GM21825 (cell line): ENCODE measurements at regions not wholly inside any gene's neighbourhood (a gene's known extent, or its start where the extent isn't known, plus 50 kb on each side); places are given as distances from the start of the nearest gene placed in this dataset.
"Not testable (repeated sequence)": the region's sequence is repeated elsewhere in the genome, so short reads cannot be mapped to it uniquely, and the experiment has no call there.

Experiments used
- ATAC-seq: cut with Tn5 transposase; IDR thresholded peaks from one replicate; pipeline ENCODE4 v1.9.1; 2021; ENCODE audit warnings: mild to moderate bottlenecking, moderate library complexity; ENCODE audit not compliant: unreplicated experiment

DNA sequence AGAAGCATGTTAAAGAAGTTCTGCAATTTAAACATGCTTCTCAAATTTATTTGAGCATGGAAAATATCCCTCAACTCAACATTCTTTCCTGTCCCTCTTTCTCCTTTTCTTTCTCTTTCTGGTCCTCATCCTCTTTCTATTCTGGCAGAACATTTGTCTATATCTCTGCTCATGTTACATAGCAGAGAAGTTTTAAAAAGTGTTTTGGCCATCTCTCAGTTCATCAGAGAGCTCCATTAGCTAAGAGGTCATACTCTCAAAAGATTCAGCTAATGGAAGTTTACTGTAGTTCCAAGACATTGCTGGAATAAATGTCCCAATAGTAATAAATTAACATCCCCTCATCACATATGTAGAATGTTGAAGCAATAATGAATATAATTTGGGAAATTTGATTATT is 53.5 kb downstream of the XCL2 start:
- no peak for ATAC-seq

DNA sequence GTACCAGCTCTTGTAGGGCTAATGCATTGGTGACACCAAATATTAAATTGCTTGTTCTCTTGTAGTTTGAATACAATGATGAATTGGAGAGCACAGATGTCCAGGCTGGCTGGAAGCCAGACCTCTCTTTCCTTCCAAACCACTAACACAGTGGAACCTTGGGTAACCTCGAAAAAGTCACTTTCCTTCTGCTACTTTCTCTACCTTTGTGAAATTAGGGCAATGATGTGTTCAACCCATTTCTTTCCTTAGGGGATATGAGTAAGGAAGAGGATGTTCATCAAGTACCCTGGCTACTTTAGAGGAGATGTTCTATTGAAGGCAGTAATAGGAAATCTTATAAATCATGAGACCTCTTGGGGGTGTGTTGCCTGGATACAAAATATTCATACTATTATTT is 55.7 kb downstream of the XCL2 start:
- ATAC-seq = no peak

DNA sequence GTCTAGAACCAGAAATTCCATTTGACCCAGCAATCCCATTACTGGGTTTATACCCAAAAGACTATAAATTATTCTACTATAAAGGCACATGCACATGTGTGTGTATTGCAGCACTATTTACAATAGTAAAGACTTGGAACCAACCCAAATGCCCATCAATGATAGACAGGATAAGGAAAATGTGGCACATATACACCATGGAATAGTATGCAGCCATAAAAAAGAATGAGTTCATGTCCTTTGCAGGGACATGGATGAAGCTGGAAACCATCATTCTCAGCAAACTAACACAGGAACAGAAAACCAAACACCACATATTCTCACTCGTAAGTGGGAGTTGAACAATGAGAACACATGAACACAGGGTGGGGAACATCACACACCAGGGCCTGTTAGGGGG is 57.0 kb downstream of the XCL2 start:
- ATAC-seq = not testable (repeated sequence)

DNA sequence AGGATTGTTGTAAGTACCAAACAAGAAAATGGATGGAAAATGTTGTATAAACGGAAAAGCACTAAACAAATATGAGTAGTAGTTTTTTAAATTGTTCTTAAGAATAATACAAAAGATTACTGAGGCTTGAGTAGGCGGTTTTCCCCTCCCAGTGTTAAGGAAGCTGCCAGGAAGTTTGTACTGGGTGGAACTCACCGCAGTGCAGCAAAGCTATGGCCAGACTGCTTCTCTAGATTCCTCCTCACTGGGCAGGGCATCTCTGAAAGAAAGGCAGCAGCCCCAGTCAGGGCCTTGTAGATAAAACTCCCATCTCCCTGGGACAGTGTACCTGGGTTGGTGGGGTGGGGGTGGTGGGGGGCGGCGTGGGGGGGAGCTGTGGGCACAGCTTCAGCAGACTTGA is 58.7 kb downstream of the XCL2 start:
- ATAC-seq = no peak

DNA sequence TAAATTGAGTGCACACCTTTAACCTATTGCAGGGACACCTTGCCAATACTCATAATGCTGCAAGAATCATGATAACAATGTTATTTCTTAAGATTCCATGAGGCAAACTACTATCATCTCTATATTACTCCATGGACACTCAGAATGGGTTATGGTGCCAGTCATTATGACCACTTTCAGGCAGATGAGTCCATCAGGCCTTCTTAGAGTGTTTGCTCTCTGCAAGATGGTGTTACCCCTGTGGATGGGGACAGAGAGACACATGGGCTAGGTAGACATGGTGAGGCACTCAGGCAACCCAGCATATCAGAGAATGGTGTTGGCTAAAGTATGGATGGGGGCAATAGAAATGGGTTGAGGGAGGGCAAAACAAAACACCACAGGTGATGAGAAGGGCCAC is 59.7 kb downstream of the XCL2 start:
- ATAC-seq = no peak

DNA sequence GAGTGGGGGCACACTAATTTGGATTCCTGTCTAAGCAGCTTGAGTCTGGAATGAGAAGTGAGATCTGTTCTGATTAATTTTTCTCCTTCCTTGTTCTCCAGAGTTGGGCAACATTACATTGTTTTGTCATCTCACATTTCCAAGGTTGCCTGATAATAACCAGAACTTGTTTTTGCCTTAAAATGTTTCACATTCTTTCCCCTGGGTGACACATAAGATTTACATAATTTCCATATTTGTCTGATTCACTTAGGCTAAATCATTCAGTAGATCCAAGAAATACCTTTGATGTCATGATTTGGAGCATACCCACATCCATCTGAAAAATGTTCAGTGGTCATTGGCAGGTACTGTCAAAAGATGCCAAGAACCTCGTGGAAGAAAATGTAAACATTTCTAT is 60.3 kb downstream of the XCL2 start:
- ATAC-seq = no peak

DNA sequence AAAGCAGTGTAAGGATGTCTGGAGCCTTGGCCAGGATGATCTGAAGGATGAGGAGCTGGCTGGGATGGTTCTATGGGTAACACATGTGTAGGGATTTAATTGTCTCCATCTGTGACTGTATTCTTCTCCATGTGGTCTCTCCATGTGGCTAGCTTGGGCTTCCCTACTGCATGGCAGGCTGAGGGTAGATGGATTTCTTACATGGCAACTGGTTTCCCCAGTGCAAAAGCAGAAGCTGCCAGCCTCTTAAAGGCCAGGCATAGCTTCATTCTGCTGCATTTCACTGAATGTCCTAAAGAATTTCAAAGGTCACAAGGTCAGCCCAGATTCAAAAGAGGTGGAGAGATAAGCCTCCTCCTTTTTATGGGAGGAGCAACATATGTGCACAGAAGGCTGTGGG is 61.7 kb downstream of the XCL2 start:
- no peak for ATAC-seq

DNA sequence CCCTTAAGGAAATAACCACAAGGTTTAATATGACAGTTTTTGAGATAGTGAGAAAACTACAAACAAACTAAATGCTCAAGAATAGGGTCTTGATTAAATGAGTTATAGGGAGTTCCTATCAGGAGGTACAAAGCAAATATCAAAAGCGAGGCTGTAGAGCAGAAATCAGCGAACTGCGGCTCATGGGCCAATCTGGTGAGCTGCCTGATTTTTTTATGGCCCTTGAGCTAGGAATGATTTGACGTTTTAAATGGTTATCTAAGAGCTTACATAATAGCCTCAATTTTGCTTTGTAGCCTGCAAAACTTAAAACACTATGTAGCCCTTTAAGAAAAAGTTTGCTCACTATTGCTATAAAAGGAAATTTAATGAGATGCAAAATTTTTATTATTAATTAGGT is 62.2 kb downstream of the XCL2 start:
- ATAC-seq = no peak

DNA sequence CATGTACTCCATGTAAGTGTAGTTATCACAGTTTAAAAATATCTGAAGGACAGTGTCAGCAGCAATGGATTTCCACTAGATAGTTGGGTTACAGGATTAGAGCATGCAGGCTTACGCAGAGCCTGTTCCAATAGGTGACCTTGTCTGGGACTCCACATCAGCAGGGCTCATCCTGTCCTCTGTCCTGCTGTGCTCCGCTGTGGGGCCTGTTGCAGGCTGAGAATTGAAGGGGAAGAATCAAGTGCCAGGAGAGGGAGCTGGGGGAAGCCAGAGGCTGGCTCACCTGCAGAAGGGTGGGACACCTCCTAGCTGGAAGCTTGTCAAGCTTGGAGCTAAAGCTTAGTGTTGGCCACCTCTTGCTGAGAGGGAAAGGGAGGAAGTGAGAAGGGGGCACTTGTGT is 62.8 kb downstream of the XCL2 start:
- ATAC-seq = no peak

DNA sequence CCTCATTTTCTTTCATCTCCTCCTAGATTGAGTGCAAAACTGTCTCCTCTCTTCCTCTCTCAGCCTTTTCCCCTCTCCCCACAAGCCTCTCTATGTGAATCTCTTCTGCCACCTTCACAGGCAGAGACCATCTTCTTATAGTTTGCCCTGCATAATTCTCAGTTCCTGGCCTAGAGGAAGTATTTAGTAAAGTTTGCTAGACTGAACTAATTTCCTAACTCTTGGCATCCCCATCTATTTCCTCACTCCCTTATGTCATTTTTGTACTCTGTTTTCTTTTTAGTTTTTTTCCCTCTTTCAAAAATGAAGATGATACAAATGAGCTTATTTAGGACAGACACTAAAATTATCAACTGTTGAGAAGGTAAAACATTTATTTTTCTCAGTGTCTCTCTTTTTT is 66.0 kb downstream of the XCL2 start:
- ATAC-seq = no peak

DNA sequence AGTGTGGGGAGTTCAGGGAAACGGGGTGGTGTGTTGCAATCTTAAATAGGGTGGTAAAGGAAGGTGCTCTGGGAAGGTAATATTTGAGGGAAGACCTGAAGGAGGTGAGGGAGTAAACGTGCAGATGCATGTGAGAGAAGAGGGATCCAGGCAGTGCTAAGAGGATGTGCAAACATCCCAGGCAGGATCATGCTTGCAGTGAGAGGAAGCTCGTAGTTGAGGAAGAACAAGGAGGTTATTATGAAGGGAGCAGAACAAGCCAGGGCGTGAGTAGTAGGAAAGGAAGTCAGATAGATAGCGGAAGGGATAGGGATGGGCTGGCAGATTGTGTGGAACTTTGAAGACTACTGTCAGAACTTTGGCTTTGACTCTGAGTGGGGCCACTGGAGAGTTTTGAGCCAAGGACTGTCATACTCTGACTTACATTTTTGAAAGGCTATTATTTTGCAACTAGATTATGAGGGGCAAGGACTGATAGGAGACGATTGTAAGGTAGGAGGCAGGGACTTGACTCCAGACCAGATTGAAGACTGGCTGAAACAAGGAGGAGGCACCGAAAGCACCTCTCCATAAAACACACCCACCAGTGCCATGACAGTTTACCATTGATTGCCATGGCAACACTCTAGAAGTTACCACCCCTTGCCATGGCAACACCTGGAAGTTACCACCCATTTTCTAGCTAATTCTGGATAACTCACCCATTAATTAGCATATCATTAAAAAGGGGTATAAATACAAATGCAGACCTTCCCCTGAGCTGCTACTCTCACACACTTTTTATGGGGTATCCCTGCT is 67.0 kb downstream of the XCL2 start:
- no peak for ATAC-seq

DNA sequence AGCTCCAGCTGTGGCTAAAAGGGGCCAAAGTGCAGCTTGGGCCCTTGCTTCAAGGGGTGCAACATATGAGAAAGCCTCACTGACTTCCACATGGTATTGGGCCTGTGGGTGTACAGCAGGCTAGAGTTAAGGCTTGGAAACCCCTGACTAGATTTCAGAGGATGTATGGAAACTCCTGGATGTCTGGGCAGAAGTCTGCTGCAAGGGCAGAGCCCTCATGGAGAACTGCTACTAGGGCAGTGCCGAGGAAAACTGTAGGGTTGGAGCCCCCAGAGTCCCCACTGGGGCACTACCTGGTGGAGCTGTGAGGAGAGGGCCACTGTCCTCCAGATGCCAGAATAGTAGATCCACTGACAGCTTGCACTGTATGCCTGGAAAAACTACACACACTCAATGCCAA is 69.5 kb downstream of the XCL2 start:
- ATAC-seq = no peak

DNA sequence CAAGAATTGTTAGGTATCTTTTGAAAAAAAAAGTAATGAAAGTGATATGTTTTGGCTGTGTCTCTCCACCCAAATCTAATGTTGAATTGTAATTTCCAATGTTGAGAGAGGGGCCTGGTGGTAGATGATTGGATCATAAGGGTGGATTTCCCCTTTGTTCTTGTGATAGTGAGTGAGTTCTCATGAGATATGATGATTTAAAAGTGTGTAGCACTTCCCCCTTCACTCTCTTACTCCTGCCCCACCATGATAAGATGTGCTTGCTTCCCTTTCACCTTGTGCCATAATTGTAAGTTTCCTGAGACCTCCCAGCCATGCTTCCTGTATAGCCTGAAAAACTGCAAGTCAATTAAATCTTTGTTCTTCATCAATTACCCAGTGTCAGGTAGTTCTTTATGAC is 70.7 kb downstream of the XCL2 start:
- no peak for ATAC-seq

DNA sequence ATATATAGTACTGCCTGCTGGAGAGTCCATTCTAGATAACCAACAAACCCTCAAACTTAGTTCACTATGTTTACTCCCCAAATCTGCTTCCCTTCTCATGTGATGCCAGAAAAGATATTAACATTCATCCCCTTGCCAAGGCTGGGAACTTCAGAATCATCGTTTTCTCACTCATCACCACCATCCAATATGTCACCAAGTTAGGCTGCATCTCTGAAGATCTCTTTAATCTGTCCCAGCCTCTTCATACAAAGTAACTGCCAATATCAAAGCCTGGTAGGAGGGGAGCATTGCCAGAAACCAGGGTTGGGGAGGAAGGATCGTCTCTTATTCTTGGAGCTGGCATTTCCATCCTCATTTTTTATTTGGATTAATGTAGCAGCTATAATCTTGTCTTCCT is 71.6 kb downstream of the XCL2 start:
- ATAC-seq = no peak

DNA sequence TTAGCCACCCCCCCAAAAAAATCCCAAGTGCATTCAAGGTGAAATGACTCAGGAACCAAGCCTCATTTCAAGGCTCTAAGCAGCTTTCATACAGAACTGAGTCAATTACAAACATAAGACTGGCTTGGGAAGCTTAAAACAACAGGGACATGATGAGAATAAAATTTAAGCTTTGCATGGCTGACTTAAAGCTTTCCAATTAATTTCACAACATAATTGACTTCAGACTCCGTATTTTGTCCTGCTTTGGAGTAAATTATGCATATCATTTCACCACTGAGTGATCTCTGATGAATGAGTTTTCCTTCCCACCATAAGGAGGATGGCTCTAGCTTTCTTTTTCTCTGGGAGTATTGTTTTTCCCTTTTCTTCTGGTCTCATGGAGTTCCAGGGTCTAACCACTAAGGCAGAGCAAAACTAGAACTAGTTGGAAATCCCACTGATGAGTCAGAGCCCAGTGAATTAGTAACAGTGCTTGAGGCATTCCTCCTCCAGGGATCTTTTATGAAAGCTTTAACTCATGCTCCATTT is 72.8 kb downstream of the XCL2 start:
- ATAC-seq = no peak

DNA sequence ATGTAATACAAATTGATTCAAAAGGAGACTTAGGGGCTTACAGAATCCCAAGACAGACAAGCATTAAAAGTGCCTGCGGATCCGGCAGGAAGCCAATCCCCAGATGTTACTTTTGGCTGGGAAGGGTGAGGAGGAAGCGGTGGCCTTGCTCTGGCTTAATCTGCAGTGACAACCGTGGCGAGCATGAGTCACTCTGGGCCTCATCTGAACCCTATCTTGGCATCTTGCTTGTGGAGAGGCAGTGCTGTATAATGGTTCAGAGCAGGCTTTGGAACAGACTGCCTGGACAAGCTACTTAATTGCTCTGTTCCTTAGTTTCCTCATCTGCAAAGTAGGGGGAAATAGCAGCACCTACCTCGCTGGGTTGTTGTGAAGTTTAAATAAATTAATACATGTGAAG is 74.1 kb downstream of the XCL2 start:
- ATAC-seq = no peak

DNA sequence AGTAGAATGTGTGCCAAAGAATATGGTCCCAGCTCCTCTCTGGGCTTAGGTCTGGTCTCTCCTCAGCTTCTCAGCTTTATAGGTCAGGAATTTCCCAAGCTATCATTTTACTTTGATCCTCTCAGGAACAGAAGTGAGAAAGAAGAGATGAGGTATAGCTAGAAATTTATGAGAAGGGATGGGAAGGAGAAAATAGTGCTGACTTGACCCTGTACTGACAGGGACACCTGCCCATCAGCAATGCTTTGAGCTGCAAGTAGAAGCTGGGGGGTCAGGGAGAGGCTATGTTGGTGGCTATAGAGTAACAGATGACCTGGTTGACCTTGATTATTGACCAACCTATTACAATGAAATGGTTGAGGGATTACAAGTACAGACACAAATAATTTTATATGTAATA is 75.0 kb downstream of the XCL2 start:
- no peak for ATAC-seq

DNA sequence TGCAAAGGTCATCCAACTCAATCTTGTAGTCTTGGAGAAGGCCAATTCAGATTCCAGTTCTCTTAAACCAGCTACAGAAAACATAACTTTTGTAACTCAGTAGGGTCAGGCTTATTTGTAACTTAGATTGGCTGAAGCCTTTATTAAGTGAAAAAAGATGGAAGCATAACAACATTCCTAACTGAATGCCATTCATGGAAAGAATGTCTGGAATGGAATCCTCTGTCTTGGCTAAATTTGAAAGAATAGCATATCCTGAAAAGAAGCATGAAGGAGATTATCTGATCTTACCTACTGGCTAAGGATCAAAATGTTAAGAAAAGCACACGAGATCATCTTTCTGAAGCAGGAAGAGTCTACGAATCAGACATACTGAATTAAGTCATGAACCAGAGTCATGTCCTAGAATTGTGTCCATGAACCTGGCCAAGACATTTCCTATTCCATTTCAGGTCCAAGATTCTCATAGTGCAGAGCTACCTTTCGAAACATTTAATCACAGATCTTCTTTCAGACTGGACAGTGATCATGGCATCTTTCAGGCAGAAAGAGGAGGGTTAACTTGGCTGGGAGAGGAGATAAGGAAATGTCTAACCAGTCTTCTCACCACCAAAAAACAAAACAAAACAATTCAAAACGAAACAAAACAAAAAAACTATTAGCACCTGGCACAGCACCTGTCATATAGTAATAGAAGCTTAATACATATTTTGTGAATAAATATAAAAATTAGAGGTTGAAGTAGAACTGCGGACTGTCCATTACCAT is 75.6 kb downstream of the XCL2 start:
- no peak for ATAC-seq

DNA sequence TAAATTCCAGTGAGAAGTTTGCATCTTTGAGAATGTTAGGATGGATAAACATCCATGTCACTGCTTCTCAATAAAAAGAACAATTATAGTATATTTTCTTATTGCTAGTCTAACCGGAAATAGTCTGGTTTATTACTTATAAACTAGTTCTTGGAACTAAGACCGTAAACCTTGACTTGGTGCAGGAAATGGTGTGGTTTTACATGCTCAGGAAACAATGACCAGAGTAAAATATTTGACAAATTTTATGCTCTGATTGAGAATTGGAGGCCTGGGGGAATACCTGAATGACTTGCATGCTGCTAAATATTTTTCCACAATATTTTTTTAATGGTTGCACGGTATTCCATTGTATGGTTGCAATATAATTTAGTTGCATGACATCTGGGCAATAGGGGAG is 76.3 kb downstream of the XCL2 start:
- no peak for ATAC-seq

DNA sequence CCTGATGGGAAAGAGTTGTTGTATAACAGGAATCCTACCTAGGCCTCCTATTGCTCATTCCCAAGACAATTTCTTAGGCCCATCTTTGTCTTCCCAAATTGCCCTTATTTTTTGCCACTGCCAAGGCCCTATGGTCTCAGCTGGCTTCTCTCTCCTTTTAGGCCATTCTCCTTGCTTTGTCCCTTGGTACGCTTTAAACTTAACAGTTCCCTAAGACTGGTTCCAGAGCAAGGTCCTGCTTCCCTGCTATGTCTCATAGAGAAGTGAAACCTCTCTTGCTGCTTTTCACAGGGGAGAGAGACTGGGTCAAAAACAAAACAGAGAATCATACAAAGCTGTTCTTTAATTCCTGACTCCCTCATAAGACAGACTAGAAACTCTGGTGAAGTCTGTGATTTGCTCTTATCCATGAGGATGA is 77.1 kb downstream of the XCL2 start:
- ATAC-seq = peak; percentile 62

DNA sequence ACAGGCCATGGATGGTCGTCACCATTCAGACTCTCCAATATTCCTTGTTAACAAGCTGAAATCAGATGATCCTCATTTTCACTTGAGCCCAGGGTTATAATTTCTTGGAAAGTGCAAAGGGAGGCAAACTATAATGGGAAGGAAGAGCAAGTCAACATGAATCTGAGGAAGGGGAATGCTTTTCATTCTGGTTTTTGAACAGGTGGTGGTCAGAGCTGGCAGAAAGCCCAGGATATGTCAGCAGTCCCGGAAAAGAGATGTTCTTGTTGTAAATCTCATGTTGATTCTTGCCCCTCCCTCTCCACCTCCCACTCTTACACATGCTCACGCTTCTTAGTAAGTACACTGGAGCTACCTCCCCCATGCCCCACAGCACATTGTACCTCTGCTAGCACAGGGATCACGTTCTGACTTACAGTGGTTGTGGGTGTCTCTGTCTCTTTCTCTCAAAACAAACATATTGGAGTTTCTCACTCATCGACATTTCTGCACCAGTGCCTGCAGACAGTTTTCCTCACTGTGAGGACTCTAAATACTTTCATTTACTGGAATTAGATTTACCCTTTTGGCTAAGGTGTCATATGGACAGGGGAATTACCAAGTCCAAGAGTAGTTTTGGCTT is 77.6 kb downstream of the XCL2 start:
- ATAC-seq = peak; percentile 63

DNA sequence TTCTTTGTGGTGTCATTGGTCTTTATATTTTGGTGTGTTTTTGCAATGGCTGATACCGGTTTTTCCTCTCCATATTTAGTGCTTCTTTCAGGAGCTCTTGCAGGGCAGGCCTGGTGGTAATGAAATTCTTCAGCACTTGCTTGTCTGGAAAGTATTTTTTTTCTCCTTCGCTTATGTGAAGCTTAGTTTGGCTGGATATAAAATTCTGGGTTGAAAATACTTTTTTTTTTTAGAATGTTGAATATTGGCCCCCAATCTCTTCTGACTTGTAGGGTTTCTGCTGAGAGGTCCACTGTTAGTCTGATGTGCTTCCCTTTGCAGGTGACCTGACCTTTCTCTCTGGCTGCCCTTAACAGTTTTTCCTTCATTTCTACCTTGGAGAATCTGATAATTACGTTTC is 82.7 kb downstream of the XCL2 start:
- not testable (repeated sequence) for ATAC-seq
